ENCODE measurements at regions not wholly inside any gene's neighbourhood (a gene's known extent, or its start where the extent isn't known, plus 50 kb on each side); places are given as distances from the start of the nearest gene placed in this dataset.
"Not testable (repeated sequence)": the region's sequence is repeated elsewhere in the genome, so short reads cannot be mapped to it uniquely, and the experiment has no call there.

DNA sequence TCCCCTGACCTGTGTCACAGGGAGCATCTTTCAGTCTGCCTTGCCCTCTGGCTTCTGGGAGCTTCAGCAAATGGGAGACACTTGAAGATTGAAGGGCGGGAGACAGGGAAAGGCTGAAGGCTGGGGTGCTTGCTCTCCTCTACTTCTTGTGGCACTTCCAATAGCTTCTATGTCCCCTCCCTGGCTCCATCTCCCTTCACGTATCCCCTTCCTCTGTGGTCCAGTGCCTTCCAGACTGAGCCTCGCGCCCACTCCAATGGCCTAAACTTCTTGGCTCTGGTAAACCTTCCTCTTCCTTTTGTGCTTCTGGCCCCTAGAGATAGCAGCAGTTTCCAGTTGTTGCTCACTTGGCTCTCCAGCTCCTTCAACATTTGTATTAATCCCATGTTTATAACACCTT, 69.8 kb upstream of the TOPAZ1 start:
- no peak for DNase-seq

DNA sequence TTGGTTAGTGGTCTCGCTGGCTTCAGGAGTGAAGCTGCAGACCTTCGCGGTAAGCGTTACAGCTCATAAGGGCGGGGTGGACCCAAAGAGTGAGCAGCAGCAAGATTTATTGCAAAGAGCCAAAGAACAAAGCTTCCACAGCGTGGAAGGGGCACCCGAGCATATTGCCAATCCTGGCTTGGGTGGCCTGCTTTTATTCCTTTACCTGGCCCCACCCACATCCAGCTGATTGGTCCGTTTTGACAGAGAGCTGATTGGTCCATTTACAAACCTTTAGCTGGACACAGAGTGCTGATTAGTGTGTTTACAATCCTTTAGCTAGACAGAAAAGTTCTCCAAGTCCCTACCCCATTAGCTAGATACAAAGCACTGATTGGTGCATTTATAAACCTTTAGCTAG, 69.0 kb upstream of the TOPAZ1 start:
- DNase-seq = not testable (repeated sequence)

DNA sequence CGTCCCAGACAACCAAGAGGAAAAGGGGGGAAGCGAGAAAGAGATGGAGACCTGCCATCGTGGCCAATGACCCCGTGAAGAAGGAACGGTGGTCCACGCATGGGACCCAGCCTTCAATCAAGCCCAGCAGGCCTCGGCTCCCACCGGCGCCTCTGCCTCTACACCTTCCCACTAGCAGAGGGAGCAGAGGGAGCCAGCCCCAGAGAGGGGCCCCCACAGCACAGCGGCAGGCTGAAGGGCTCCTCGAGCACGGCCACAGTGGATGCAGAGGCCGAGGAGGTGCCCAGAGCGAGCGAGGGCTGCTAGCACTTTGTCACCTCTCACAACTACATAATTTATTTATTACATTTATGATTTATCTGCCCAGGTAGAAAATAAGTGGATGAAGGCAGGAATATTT, 68.4 kb upstream of the TOPAZ1 start:
- no peak for DNase-seq

DNA sequence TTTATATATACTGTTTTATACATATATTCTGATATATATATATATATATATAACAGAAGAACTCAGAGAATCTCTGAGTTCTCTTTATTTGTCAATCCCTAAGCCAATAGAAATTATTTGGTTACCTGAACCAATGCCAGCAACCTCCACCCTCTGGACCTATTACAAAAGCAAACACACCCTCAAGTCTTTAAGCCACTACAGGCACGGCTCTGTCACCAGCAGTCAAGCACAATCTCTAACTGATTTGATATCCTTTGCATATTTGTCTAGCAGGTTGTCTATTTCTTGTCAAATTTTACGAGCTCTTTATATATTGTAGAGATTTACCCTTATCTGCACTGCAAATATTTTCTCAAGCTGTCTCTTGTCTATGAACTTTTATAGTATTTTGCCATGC, 66.6 kb upstream of the TOPAZ1 start:
- no peak for DNase-seq

DNA sequence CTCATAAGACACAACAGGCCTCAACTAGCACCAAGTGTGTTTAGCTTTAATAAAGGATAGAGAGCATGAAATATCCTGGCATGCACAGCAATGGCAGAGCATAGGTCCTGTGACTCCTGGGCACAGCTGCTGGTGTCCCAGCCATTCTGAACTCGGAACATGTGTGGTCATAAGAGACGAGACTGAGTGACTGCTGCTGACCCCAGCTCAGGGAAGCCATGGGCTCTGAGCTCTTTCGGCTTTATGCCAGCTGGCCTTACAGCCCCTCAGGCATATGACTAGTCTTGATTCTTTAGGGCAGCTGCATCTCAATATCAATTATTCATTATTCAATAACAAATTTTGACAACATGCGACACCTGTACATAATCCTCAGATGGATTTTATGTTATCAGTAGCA, 62.4 kb upstream of the TOPAZ1 start:
- DNase-seq = no peak

DNA sequence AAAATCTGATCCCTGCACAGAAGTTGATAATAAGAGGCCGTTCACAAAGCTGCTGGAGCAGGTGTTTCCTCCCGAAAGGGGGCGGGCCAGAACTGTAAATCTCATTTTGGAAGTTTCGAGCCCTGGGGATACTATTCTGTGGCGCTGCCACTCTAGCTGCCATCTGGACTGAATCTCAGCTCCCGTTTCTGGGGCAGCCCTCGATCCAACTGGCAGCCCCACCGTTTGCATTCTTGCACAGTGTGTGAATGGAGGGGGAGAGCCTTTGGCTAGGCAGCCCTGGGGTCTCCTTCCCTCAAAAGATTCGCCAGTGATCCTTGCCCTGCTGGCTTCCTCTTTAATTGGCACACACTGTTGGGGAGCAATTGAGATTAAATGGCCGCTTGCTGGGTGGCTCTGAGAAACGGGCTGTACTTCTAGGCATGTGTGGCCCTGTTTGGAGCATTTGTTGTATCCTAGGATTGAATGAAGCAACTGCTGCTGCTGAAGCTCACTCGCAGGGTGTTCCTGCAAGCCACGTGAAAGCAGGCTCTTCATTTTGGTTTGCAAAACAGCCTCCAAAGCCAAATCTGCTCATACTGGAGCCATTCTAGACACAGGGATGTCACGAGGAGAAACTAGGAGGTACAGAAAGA, 57.2 kb upstream of the TOPAZ1 start:
- DNase-seq = no peak

DNA sequence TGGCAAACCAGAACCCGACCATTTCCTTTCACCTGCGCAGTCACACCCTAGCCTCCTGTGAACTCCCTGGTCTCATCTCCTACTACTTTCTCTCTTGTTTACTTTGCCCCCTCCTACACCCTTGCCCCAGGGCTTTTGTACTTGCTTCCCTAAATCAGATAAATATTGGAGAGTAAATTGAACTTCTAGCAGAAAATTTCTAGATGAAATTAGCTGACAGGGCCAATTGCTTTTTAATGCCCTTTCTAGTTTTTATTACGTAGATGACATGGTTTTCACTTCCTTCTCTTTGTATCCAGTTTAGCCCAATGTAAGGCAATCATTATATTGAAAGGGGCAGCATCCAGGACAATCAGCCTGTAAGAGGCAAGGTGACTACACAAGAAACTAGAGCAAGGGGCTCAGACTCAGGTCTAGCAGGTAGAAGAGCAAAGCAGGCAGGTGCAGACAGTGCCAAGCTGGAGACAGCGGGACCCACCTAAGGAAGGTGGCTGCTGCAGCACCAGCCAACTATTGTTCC, 56.2 kb upstream of the TOPAZ1 start:
- DNase-seq = no peak

DNA sequence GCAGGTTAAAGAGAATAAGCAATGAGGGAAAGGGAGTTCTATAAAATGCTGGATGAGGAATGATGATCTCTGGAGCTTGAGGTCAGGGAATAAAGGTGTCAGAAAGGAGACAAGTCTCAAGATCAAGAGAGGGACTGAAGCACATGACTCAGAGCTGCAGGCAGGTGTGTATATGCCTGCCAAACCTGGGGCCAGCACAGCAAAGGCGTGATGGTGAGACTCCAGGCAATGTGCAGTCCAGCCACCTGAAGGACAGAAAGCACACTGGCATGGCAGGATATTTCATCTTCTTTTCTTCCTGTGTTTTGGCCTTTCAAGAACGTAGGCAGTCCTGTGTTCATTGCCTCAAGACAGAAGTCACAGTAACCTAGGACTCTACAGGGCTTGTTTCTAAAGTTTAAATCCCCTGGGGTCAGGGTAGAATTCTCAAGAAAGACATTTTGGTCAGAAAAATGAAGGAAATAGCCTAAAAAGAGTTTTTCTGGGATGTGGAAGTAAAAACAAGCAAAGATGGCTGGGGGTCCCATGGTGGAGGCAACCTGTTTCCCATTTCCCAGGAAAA, 55.5 kb upstream of the TOPAZ1 start:
- DNase-seq = no peak

DNA sequence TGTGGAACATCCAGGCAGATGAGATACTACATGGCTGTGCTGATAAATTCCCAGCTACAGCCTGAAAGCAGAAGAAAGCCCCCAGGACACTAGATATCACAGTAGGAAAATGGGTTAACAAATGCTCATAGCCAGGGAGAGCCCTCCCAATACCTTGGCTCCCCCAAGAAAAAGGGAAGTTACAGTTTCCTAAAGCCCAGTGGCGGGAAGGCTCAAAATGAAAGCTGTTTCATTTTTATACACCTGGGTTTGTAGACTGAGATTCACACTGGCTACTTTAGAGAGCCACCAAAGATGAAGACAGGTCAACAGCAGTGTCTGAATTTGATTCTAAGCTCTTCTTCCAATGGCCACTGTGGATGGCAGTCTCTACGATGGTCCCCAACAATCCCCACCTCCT, 55.0 kb upstream of the TOPAZ1 start:
- DNase-seq = no peak
